GM23338 (cell line): ENCODE measurements at regions not wholly inside any gene's neighbourhood (a gene's known extent, or its start where the extent isn't known, plus 50 kb on each side); places are given as distances from the start of the nearest gene placed in this dataset.

Experiments
- ATAC-seq: fragments of 200-7000 bp; cut with Tn5 transposase; 3 replicates; pipeline ENCODE4 v1.9.1; 2020
- DNase-seq: peaks from one replicate; pipeline ENCODE4 v3.0.0-alpha.2; 2015; ENCODE audit warnings: low spot score
- H2AFZ ChIP-seq: fragments of 200-600 bp; sonication (generic); 2 replicates; pipeline ENCODE4 v1.8.0; 2016; ENCODE audit warnings: antibody characterized with exemption, mild to moderate bottlenecking, moderate library complexity
- H3F3A ChIP-seq: fragments of 200-600 bp; sonication (generic); replicated peaks from 2 replicates; pipeline ENCODE4 v1.8.0; 2017; ENCODE audit warnings: antibody characterized with exemption, mixed run types, low read depth
- H3K27ac ChIP-seq: fragments of 200-600 bp; sonication (generic); 2 replicates; pipeline ENCODE4 v1.6.1; 2016; ENCODE audit warnings: low read depth
- H3K27me3 ChIP-seq: fragments of 200-600 bp; sonication (generic); 2 replicates; pipeline ENCODE4 v1.8.0; 2016; ENCODE audit warnings: mild to moderate bottlenecking, mixed run types, moderate library complexity; ENCODE audit not compliant: insufficient read depth
- H3K36me3 ChIP-seq: fragments of 200-600 bp; sonication (generic); 2 replicates; pipeline ENCODE4 v1.8.0; 2016; ENCODE audit warnings: mild to moderate bottlenecking; ENCODE audit not compliant: insufficient read depth
- H3K4me1 ChIP-seq: fragments of 200-600 bp; sonication (generic); 2 replicates; pipeline ENCODE4 v1.8.0; 2016; ENCODE audit warnings: mild to moderate bottlenecking, moderate library complexity; ENCODE audit not compliant: insufficient read depth
- H3K4me2 ChIP-seq: fragments of 200-600 bp; sonication (generic); 2 replicates; pipeline ENCODE4 v1.7.1; 2017; ENCODE audit warnings: mixed run types
- H3K4me3 ChIP-seq: fragments of 200-600 bp; sonication (generic); 2 replicates; pipeline ENCODE4 v1.6.1; 2016; ENCODE audit warnings: mixed run types
- H3K79me2 ChIP-seq: fragments of 200-600 bp; sonication (generic); replicated peaks from 2 replicates; pipeline ENCODE4 v1.8.0; 2017; ENCODE audit warnings: mild to moderate bottlenecking; ENCODE audit not compliant: insufficient read depth
- H3K9me2 ChIP-seq: fragments of 200-600 bp; sonication (generic); 2 replicates; pipeline ENCODE4 v1.8.0; 2017; ENCODE audit not compliant: insufficient read depth
- H4K20me1 ChIP-seq: fragments of 200-600 bp; sonication (generic); replicated peaks from 2 replicates; pipeline ENCODE4 v1.8.0; 2017; ENCODE audit warnings: mild to moderate bottlenecking; ENCODE audit not compliant: insufficient read depth
- H3K27ac Mint-ChIP-seq: 2 replicates; pipeline ENCODE4 v1.8.0; 2020; ENCODE audit warnings: inconsistent platforms, mild to moderate bottlenecking, moderate library complexity, mixed read lengths
- H3K27me3 Mint-ChIP-seq: 3 replicates; pipeline ENCODE4 v1.8.0; 2022; ENCODE audit warnings: low read depth, mild to moderate bottlenecking, moderate library complexity, mixed read lengths, inconsistent platforms; ENCODE audit not compliant: insufficient read depth, poor library complexity
- H3K36me3 Mint-ChIP-seq: 3 replicates; pipeline ENCODE4 v1.8.0; 2021; ENCODE audit warnings: low read depth, mild to moderate bottlenecking, inconsistent platforms, moderate library complexity, mixed read lengths
- H3K4me1 Mint-ChIP-seq: 3 replicates; pipeline ENCODE4 v1.8.0; 2020; ENCODE audit warnings: mild to moderate bottlenecking, inconsistent platforms, mixed read lengths
- H3K4me3 Mint-ChIP-seq: 3 replicates; pipeline ENCODE4 v1.8.0; 2021; ENCODE audit warnings: moderate library complexity, mild to moderate bottlenecking, inconsistent platforms, mixed read lengths
- H3K9me3 Mint-ChIP-seq: 3 replicates; pipeline ENCODE4 v1.8.0; 2020; ENCODE audit warnings: moderate library complexity, mild to moderate bottlenecking, inconsistent platforms, mixed read lengths
- ETS1 ChIP-seq: IDR thresholded peaks from 2 replicates; pipeline ENCODE4 v1.6.1; 2016; ENCODE audit warnings: antibody characterized with exemption
- EZH2 ChIP-seq: fragments of 200-600 bp; sonication (generic); IDR thresholded peaks from one replicate; pipeline ENCODE4 v1.8.0; 2017; ENCODE audit warnings: antibody characterized with exemption, mild to moderate bottlenecking, low read depth; ENCODE audit not compliant: unreplicated experiment
- EZH2phosphoT487 ChIP-seq: fragments of 200-600 bp; sonication (generic); IDR thresholded peaks from one replicate; pipeline ENCODE4 v1.8.1; 2018; ENCODE audit warnings: antibody characterized with exemption; ENCODE audit not compliant: unreplicated experiment
- POLR2AphosphoS5 ChIP-seq: IDR thresholded peaks from 2 replicates; pipeline ENCODE4 v1.6.1; 2016; ENCODE audit warnings: antibody characterized with exemption, low read depth
- ZNF462 ChIP-seq: fragments of 250-450 bp; sonication (Bioruptor Pico); IDR thresholded peaks from 2 replicates; pipeline ENCODE4 v1.5.0; 2020; ENCODE audit warnings: mild to moderate bottlenecking, moderate library complexity

GRCh38 chr3:190728574-190729246 lies 133.8 kb downstream of the GMNC start (continued):
- TF ChIP-seq ZNF462 (CRISPR knock-in tag): no peak
- TF ChIP-seq EZH2: no peak

GRCh38 chr3:190722181-190722905 lies 140.2 kb downstream of the GMNC start:
- H3K36me3 ChIP-seq: no peaks in the 10 kb centered on the region
- Mint-ChIP-seq H3K4me1 (peaks cover 9% of the 10 kb centered on the region; the same call in 2 of the 3 replicates), H3K36me3 (no peaks in the 10 kb centered on the region), H3K27ac (no peak overlapping the region), H3K9me3 (no peaks in the 10 kb centered on the region), H3K4me3 (no peak overlapping the region), H3K27me3 (no peaks in the 10 kb centered on the region)
- H3K4me2 ChIP-seq: no peak overlapping the region
- TF ChIP-seq ETS1 (no peak), POLR2AphosphoS5 (no peak), EZH2phosphoT487 (no peak)
- H3K79me2 ChIP-seq: no peaks in the 10 kb centered on the region
- H3K4me1 ChIP-seq: no peaks in the 10 kb centered on the region; the same call in 1 of the 2 replicates
- no peak for DNase-seq
- no peak overlapping the region for H3K27ac ChIP-seq
- no peaks in the 10 kb centered on the region for H3K9me2 ChIP-seq
- no peak for ATAC-seq
- H3K4me3 ChIP-seq: no peak overlapping the region
- no peaks in the 10 kb centered on the region for H3F3A ChIP-seq
- no peak overlapping the region for H2AFZ ChIP-seq
- no peaks in the 10 kb centered on the region for H4K20me1 ChIP-seq
- no peaks in the 10 kb centered on the region for H3K27me3 ChIP-seq
